IMR-90 (cell line): ENCODE measurements at regions not wholly inside any gene's neighbourhood (a gene's known extent, or its start where the extent isn't known, plus 50 kb on each side); places are given as distances from the start of the nearest gene placed in this dataset.

Source experiments
- ATAC-seq: fragments of 200-7000 bp; cut with Tn5 transposase; 2 replicates; pipeline ENCODE4 v1.9.1; 2020; ENCODE audit warnings: low read depth, mild to moderate bottlenecking, moderate library complexity
- BruUV-seq: library from RNA; stranded (reverse); fragments of 400-500 nt; replicated peaks from 2 replicates; lab custom pipeline; 2021; lab: Mats Ljungman, UMichigan
- CTCF ChIA-PET: fragments of 300-600 bp; formaldehyde crosslinking; extraction: SDS; loops from one replicate; lab custom pipeline; 2021; ENCODE audit warnings: antibody characterized with exemption; lab: Yijun Ruan, JAX
- POLR2A ChIA-PET: fragments of 300-600 bp; sonication (Branson Sonifier 250); formaldehyde crosslinking; loops from one replicate; lab custom pipeline; 2022; ENCODE audit warnings: antibody characterized with exemption; ENCODE audit not compliant: unreplicated experiment; lab: Charles Lee
- DNase-seq: peaks from one replicate; pipeline ENCODE4 v3.0.0; 2013
- H2AFZ ChIP-seq: replicated peaks from 2 replicates; pipeline ENCODE3; 2013; ENCODE audit warnings: low read length, mild to moderate bottlenecking; ENCODE audit not compliant: poor library complexity
- H2AK5ac ChIP-seq: 2 replicates; pipeline ENCODE4 v1.6.1; 2013; ENCODE audit warnings: low read depth, low read length, inconsistent platforms
- H2AK9ac ChIP-seq: replicated peaks from 2 replicates; pipeline ENCODE3; 2013; ENCODE audit warnings: mild to moderate bottlenecking, low read depth, low read length, moderate library complexity; ENCODE audit not compliant: poor library complexity
- H2BK120ac ChIP-seq: 2 replicates; pipeline ENCODE4 v1.6.1; 2013; ENCODE audit warnings: low read depth, low read length, inconsistent platforms
- H2BK15ac ChIP-seq: 3 replicates; pipeline ENCODE4 v1.6.1; 2013; ENCODE audit warnings: low read depth, low read length, inconsistent platforms
- H2BK20ac ChIP-seq: 2 replicates; pipeline ENCODE4 v1.6.1; 2013; ENCODE audit warnings: low read depth, mild to moderate bottlenecking, inconsistent platforms, low read length, moderate library complexity
- H2BK5ac ChIP-seq: 2 replicates; pipeline ENCODE4 v1.6.1; 2013; ENCODE audit warnings: mild to moderate bottlenecking, low read depth, low read length, inconsistent platforms; ENCODE audit not compliant: poor library complexity, severe bottlenecking
- H3K14ac ChIP-seq: replicated peaks from 2 replicates; pipeline ENCODE4 v1.6.1; 2013; ENCODE audit warnings: low read depth, low read length, inconsistent platforms
- H3K18ac ChIP-seq: 2 replicates; pipeline ENCODE4 v1.6.1; 2013; ENCODE audit warnings: low read depth, low read length, control low read depth
- H3K23ac ChIP-seq: 2 replicates; pipeline ENCODE4 v1.6.1; 2013; ENCODE audit warnings: low read depth, low read length, inconsistent platforms
- H3K27ac ChIP-seq: 2 replicates; pipeline ENCODE4 v1.5.1; 2013; ENCODE audit warnings: mild to moderate bottlenecking, control low read depth, low read length; ENCODE audit not compliant: insufficient read depth
- H3K27me3 ChIP-seq: 2 replicates; pipeline ENCODE4 v1.6.1; 2013; ENCODE audit warnings: low read length; ENCODE audit not compliant: control insufficient read depth, insufficient read depth
- H3K36me3 ChIP-seq: 2 replicates; pipeline ENCODE4 v1.6.1; 2013; ENCODE audit warnings: low read length, mixed read lengths; ENCODE audit not compliant: control insufficient read depth, insufficient read depth
- H3K4ac ChIP-seq: 2 replicates; pipeline ENCODE4 v1.6.1; 2013; ENCODE audit warnings: low read depth, low read length, inconsistent platforms
- H3K4me1 ChIP-seq: 2 replicates; pipeline ENCODE4 v1.6.1; 2013; ENCODE audit warnings: low read length, mixed read lengths; ENCODE audit not compliant: control insufficient read depth, insufficient read depth
- H3K4me2 ChIP-seq: 2 replicates; pipeline ENCODE4 v1.6.1; 2013; ENCODE audit warnings: low read depth, mild to moderate bottlenecking, control low read depth, low read length, moderate library complexity
- H3K4me3 ChIP-seq: 2 replicates; pipeline ENCODE4 v1.5.1; 2013; ENCODE audit warnings: low read depth, mild to moderate bottlenecking, control low read depth, low read length, moderate library complexity; ENCODE audit not compliant: insufficient read depth
- H3K56ac ChIP-seq: 2 replicates; pipeline ENCODE4 v1.6.1; 2013; ENCODE audit warnings: low read length, inconsistent platforms; ENCODE audit not compliant: insufficient read depth; ENCODE audit errors: extremely low read depth
- H3K79me1 ChIP-seq, 2 experiments: 2 replicates each; pipeline ENCODE4 v1.6.1; 2013; ENCODE audit warnings: low read length in 2 of 2, inconsistent platforms in 1 of 2, low read depth in 1 of 2
- H3K9ac ChIP-seq: 2 replicates; pipeline ENCODE4 v1.6.1; 2013; ENCODE audit warnings: low read depth, low read length, control low read depth
- H3K9me1 ChIP-seq: 2 replicates; pipeline ENCODE4 v1.6.1; 2013; ENCODE audit warnings: low read length, inconsistent platforms; ENCODE audit not compliant: insufficient read depth
- H3K9me3 ChIP-seq: 2 replicates; pipeline ENCODE4 v1.6.1; 2013; ENCODE audit warnings: low read length; ENCODE audit not compliant: control insufficient read depth, insufficient read depth
- H4K20me1 ChIP-seq: 2 replicates; pipeline ENCODE4 v1.6.1; 2013; ENCODE audit warnings: low read length, inconsistent platforms; ENCODE audit not compliant: insufficient read depth
- H4K5ac ChIP-seq: 2 replicates; pipeline ENCODE4 v1.6.1; 2013; ENCODE audit warnings: mild to moderate bottlenecking, low read depth, low read length, control low read depth
- H4K8ac ChIP-seq, 2 experiments: 2 replicates each; pipeline ENCODE4 v1.6.1; 2013; ENCODE audit warnings: low read depth in 2 of 2, low read length in 2 of 2, control low read depth in 1 of 2, inconsistent platforms in 1 of 2
- H4K91ac ChIP-seq: 2 replicates; pipeline ENCODE4 v1.6.1; 2013; ENCODE audit warnings: low read depth, low read length, inconsistent platforms; ENCODE audit not compliant: insufficient read depth
- BHLHE40 ChIP-seq: fragments of 150-350 bp; IDR thresholded peaks from 2 replicates; pipeline ENCODE4 v1.6.1; 2016; ENCODE audit warnings: mild to moderate bottlenecking, low read depth, low read length
- CEBPB ChIP-seq: IDR thresholded peaks from 2 replicates; pipeline ENCODE4 v1.6.1; 2012; ENCODE audit warnings: low read depth, low read length, improper control_type of control experiment
- CHD1 ChIP-seq: IDR thresholded peaks from 2 replicates; pipeline ENCODE4 v1.6.1; 2012; ENCODE audit warnings: low read depth, low read length, improper control_type of control experiment
- CTCF ChIP-seq: conservative IDR thresholded peaks from 2 replicates; pipeline ENCODE4 v1.5.1; 2012; ENCODE audit warnings: mild to moderate bottlenecking, low read depth, low read length, improper control_type of control experiment
- ELK1 ChIP-seq: fragments of 150-350 bp; IDR thresholded peaks from 2 replicates; pipeline ENCODE4 v1.6.1; 2016; ENCODE audit warnings: low read depth, mild to moderate bottlenecking, low read length, moderate library complexity, borderline replicate concordance
- FOS ChIP-seq: fragments of 150-350 bp; IDR thresholded peaks from 2 replicates; pipeline ENCODE4 v1.6.1; 2016; ENCODE audit warnings: low read depth, low read length
- MAFK ChIP-seq: IDR thresholded peaks from 2 replicates; pipeline ENCODE4 v1.6.1; 2012; ENCODE audit warnings: low read depth, low read length, improper control_type of control experiment
- MAZ ChIP-seq: IDR thresholded peaks from 2 replicates; pipeline ENCODE4 v1.6.1; 2012; ENCODE audit warnings: low read depth, mild to moderate bottlenecking, low read length, improper control_type of control experiment, moderate library complexity, borderline replicate concordance
- MXI1 ChIP-seq: IDR thresholded peaks from 2 replicates; pipeline ENCODE4 v1.6.1; 2012; ENCODE audit warnings: low read depth, mild to moderate bottlenecking, low read length, moderate library complexity, borderline replicate concordance
- NFE2L2 ChIP-seq: fragments of 150-350 bp; IDR thresholded peaks from 2 replicates; pipeline ENCODE4 v1.6.1; 2016; ENCODE audit warnings: low read depth, mild to moderate bottlenecking, low read length
- POLR2A ChIP-seq: IDR thresholded peaks from 2 replicates; pipeline ENCODE4 v1.6.1; 2012; ENCODE audit warnings: mild to moderate bottlenecking, low read depth, low read length
- RAD21 ChIP-seq: IDR thresholded peaks from 2 replicates; pipeline ENCODE4 v1.6.1; 2012; ENCODE audit warnings: low read length, improper control_type of control experiment
- RCOR1 ChIP-seq: IDR thresholded peaks from 2 replicates; pipeline ENCODE4 v1.6.1; 2012; ENCODE audit warnings: mild to moderate bottlenecking, low read length, improper control_type of control experiment; ENCODE audit not compliant: insufficient replicate concordance
- RFX5 ChIP-seq: IDR thresholded peaks from 2 replicates; pipeline ENCODE4 v1.8.0; 2012; ENCODE audit warnings: low read depth, mild to moderate bottlenecking, low read length, moderate library complexity
- SMC3 ChIP-seq: fragments of 150-350 bp; IDR thresholded peaks from 2 replicates; pipeline ENCODE4 v1.6.1; 2016; ENCODE audit warnings: low read depth, mild to moderate bottlenecking, antibody characterized with exemption, low read length, moderate library complexity
- USF2 ChIP-seq: fragments of 150-350 bp; IDR thresholded peaks from 2 replicates; pipeline ENCODE4 v1.6.1; 2017; ENCODE audit warnings: mild to moderate bottlenecking, antibody characterized with exemption, low read length, low read depth
- WGBS, 2 experiments: methylation state at CpG; one replicate each; pipeline versions ENCODE4 v1.1.5 to v1.1.7; 2013; ENCODE audit warnings: missing lambda C conversion rate in 2 of 2; ENCODE audit not compliant: insufficient read length in 1 of 2; ENCODE audit errors: extremely low coverage in 2 of 2; 5-methylcytosine and 5-hydroxymethylcytosine counted together
- dilution Hi-C: fragments of 300-500 bp; cut with HindIII; formaldehyde crosslinking; loops from one replicate; pipeline ENCODE4 v1.14.3; 2018; ENCODE audit warnings: low sequenced_read_pairs; ENCODE audit not compliant: unreplicated experiment
- in situ Hi-C: fragments of 300-500 bp; cut with MboI; formaldehyde crosslinking; loops from 3 replicates; pipeline ENCODE4 v1.14.3; 2019; ENCODE audit warnings: low sequenced_read_pairs, inconsistent platforms, mixed read lengths
- intact Hi-C: fragments of 100-400 bp; cut with micrococcal nuclease; formaldehyde crosslinking; loops from 2 replicates; pipeline ENCODE4 v1.10.0; 2022

GRCh38 chr2:236853585-236854051 is 232.1 kb upstream of the COPS8 start:
- no peak for TF ChIP-seq RCOR1
- no peak for TF ChIP-seq NFE2L2
- TF ChIP-seq SMC3 = no peak
- no peak for TF ChIP-seq CTCF
- no peak for TF ChIP-seq MAFK
- no peak for TF ChIP-seq USF2
- TF ChIP-seq ELK1 = no peak
- no peak for TF ChIP-seq FOS
- TF ChIP-seq POLR2A = no peak
- no peak for TF ChIP-seq BHLHE40
- TF ChIP-seq RAD21 = no peak
- TF ChIP-seq CEBPB = no peak
- no peak for TF ChIP-seq RFX5
- no peak for TF ChIP-seq MAZ
- no peak for TF ChIP-seq CHD1
- no peak for TF ChIP-seq MXI1
- Histone ChIP-seq H3K9me1 (no peaks in the 10 kb centered on the region), H4K8ac (no peak overlapping the region), H3K23ac (no peak overlapping the region), H3K79me1 (no peaks in the 10 kb centered on the region), H4K20me1 (no peaks in the 10 kb centered on the region), H2BK20ac (no peak overlapping the region), H3K4me3 (no peak overlapping the region), H3K18ac (no peak overlapping the region), H3K4me1 (no peaks in the 10 kb centered on the region), H3K14ac (no peak overlapping the region), H3K56ac (no peak overlapping the region), H2AK9ac (no peak overlapping the region), H3K9me3 (no peaks in the 10 kb centered on the region), H4K91ac (no peak overlapping the region), H2BK120ac (no peak overlapping the region), H3K27me3 (peaks cover 5% of the 10 kb centered on the region; the same call in 1 of the 2 replicates), H3K36me3 (no peaks in the 10 kb centered on the region), H2AK5ac (no peak overlapping the region), H2BK5ac (no peak overlapping the region), H3K27ac (no peak overlapping the region), H4K5ac (no peak overlapping the region), H2AFZ (no peak overlapping the region), H2BK15ac (no peak overlapping the region), H3K4me2 (no peak overlapping the region), H3K4ac (no peak overlapping the region), H3K9ac (no peak overlapping the region)
- intact Hi-C loops (no loop called here), dilution Hi-C loops (no loop called here), in situ Hi-C loops (no loop called here)
- CTCF ChIA-PET = no interaction called here
- ATAC-seq (no peak), DNase-seq (no peak)
- POLR2A ChIA-PET = no interaction called here
- BruUV-seq = no TSS peak
- 50% methylated on average over 1 of the region's 13 CpGs; no CpG with 5 or more reads in 1 of the 2 experiments for WGBS, 2 experiments
